ENCODE measurements at regions not wholly inside any gene's neighbourhood (a gene's known extent, or its start where the extent isn't known, plus 50 kb on each side); places are given as distances from the start of the nearest gene placed in this dataset.

DNA sequence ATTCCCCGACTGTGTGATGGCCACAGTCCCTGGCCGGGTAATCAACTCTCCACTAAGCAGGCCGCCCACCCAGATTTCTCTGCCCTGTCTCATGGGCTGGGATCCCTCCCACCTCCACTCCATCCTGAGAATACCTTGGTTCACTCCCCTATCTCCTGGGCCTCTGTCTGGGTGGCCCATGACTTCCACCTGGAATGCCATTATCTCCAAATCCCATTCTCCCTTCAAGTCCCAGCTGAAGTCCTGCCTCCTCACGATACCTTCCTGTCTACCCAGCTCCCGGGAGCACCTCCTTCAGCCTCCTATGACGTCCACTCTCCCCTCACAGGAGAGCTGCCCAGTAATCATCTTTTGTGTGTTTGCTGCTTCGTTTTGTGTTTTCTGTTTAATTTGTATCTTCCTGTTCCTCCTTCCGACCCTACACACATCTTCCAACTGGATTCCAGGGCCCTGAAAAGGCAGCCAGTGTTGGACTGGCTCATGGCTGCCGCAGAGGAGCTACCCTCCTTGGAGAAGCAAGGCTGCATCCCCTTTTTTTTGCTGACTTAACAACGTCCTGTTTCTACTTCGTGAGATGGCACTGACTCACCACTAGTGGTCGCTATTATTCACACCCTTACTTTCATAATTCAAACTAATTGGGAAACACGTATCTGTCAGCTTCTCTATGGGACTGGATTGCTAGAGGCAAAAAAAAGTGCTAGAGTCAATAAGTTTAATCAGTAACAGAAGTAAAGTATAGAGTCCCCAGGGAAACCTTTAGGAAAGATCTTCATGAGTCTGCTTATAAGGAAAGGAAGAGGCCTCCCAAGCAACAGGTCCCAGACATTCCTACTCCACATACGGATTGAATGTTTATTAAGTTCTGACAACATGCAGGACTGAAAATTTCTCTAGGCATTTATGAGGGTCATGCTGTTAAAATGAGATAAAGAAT lies 171.9 kb upstream of the GATA6 start:
- peak; percentile 60 for DNase-seq

DNA sequence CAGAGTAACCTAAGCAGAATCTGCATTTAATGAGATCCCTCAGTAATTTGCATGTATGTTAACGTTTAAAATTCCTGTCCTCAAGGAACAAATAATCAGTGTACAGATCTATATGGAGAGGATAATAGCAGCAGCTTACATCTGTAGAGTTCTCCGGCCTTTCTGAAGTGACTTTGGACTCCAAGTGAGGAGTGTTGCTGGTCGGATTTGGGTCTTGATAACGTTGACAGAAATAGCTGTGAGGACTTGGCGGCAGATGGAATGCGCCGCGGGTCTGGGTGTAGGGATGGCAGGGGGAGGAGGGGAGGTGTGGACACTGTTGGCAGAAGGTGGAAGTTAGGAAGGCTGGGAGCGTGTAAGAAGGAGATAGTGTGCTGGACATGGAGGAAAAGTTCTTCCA lies 170.9 kb upstream of the GATA6 start:
- no peak for DNase-seq

DNA sequence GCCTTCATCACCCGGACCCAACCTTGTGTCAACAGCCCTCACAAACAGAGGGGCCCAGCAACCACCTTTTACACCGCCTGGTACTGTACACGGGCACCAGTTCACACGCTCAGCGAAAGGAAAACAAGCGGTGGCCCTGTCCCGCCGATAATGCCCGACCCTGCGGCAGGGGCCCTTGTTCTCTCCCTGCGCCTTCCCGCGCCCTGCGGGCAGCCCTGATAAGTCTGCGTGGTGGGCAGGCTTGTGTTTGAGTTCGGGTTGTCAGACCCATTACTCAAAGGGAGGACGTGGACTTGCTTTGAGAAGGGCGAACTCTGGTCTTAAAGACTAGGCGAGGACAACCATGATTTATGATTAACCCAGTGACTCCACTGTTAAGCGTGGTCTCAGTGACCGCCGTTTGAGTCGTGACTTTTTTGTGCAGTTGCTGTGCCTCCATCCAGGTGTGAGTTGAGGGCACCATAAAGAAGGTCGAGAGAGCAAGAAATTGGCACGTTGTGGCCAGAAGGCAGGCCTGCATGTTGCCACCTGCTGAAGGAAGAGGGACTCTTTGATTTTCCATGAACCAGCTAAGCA lies 167.4 kb upstream of the GATA6 start:
- no peak for DNase-seq

DNA sequence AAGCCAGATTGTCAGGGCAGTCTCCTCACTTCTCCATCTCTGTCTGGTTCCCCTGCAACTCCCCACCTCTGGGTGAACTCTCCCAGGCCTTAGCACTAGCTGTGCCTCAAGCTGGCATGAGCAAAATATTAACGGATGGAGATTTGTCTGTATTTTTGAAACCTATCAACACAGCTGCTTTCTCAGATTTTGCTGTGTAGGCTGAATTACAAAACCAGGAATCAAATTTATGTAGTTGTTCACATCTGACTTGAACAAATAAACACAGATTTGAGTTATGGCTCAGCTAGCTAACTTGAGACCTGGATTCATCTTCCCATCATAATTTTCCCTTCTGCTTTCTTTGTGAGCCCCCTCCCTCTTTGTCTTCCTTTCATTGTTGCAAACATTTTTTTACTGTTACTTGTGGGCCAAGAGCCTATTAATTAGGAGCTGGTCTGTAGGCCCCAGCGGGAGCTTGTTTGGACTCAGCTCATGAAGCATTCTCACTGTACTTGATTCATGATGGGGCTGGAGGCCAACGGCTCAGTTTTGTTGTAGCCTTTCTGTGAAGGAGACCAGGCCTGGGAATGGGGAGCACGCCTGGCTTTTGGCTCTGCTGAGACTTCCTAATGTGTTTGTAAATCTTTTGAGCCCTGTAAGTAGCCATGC lies 164.1 kb upstream of the GATA6 start:
- DNase-seq: no peak

DNA sequence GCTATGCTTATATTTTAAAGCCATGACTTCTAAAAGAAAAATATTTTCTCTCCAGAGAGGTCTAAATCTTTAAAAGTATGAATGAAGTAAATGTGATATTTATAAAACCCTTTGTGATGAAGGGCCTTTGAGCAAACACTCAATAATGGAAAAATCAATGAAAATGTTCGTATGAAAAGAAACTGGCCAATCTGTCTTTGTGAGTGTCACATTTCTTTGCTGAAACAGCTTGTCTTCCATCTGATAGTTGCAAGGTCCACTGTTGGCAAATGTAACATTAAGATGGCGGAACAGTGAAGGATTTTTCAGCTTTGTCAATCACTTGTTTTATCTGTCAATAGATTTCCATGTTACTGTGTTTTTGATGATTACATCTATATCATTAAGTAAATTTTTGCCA lies 162.9 kb upstream of the GATA6 start:
- DNase-seq: no peak

DNA sequence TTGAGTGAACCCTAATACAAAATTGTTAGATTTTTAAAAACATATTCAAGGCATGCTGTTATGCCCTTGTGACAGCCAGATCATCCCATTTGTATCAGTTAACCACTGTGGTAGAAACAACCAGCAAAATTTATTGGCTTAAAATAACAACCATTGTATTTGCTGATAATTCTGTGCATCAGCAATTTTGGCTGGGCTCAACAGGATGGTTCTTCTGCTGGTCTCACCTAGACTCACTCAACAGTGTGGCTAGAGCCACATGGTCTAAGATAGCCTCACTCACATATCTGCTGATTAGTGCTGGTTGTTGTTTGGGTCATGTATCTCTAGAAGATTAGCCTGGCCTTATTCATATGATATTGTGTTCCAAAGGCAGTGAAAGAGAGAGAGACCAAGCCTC lies 160.1 kb upstream of the GATA6 start:
- DNase-seq: no peak

DNA sequence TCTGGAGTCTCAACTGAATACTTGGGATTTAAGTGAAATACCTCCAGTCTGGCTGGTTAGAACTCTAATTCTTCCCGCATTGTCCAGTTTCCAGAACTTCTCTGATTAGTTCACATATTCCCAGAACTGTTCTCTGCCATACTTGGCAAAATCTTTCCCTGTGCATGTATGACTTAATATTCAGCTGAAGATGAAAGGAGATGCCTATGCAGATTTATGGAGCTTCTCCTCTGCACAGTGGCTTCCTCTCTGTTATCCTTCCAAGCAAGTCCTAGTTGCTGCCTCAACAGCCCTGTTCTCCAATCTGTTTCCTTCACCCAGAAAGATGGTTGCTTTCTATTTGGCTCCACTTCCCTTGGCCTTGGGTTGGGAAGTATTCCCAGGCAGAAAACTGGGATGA lies 155.4 kb upstream of the GATA6 start:
- no peak for DNase-seq

DNA sequence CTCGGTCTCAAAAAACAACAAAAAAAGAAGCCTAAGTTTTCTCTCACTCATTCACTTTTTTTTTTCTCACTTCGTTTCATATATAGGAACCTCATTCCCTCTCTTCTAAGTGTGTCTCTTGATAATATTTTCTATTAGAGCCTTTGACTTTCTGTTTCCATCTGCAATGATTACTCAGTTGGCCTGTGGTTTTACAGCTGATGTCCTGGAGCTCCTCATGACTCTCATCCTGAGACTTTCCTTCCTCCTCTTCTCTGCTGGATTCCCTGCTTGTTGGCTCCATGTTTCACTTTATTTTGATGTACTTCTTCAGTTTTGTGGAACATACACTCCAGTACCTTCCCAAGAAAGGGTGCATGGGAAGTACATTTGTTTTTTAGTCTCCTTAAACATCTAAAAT lies 154.2 kb upstream of the GATA6 start:
- no peak for DNase-seq

DNA sequence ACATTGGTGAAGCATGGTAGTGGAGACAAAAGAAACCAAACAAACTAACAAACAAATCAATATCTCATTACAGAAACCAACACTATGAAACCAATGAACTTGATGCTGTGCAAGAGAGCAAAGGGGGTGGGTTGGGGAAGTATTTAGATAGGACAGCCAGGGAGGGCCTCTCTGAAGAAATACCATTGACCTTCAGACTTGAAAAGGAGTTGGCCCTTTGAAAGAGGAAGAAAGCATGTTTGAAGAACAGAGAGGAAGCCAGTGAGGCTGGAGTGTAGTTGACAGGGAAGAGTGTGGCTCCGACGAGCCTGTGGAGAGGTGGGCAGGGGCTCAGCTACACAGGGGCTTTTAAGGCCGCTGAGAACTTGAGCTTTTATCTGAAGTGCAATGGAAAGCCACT lies 151.0 kb upstream of the GATA6 start:
- no peak for DNase-seq

DNA sequence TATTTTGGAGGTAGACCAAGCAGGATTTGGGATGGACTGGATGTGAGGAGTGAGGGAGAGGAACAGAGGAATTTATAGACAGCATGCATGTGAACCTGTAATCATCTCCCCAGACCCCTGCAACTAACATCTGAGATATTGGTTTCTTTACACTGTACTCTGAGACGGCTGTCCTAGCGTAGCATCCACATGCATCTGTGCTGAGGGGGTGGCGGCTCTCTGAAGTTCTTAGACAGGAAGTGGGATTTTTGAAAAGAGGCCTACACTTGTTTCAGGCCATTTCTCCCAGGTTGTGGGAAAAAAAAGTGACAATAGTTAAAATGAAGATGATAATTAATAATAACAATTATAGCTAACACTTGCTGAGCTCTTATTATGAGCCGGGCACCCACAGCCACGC lies 150.2 kb upstream of the GATA6 start:
- DNase-seq: no peak

DNA sequence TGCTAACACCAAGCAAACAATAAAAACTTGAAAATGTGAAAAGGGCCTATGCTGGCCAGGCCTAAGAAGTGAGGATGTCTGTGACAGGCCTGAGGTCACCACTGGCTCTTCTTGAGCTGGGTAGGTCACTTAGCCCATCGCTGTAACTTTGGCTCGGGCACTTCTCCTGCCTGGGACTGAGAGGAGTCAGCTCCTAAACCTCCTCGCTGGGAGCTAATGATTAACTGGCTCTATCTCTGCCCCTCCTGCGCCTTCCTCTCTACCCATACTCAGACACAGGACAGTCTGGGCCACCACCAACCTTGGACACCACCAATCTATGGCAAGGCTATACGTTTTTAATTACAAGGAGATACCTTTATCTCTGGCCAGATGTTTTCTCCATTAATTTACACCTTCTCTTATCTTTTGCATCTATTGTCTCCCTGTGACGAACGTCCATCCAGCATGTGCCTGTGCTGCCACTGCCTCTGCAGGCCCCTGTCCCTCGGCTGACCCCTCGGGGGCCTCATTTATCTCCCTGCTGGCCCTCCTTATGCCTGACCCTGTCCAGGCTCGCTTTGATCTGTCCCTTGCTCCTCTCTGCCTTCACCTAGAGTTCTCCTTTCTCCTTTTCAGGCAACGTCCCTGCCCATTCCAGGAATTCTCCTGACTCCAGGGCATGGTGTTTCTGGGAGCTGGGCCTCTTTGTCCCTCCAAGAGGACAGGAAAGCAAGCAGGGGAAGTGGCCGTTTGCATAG lies 149.1 kb upstream of the GATA6 start:
- no peak for DNase-seq

DNA sequence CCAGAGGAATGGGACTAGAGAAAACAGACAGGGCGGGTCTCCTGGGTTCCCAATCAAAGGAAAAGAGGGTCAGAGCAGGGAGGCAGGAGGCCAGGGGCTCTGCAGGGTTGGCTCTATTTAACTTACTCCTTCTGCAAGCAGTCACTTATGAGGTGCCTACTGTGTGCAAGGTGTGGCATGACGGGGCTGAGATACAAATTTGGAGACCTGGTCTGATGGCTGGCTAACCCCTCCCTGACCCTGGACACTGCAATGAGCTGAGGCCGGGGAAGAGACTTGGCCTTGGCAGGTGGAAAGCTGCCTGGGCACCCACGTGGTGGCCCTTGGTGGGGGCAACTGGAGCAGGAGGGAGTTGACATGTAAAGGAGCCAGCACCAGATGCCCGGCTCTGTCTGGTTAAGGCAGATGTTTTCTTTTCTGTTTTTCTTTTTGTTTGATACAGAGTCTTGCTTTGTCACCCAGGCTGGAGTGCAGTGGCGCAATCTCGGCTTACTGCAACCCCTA lies 148.5 kb upstream of the GATA6 start:
- no peak for DNase-seq

DNA sequence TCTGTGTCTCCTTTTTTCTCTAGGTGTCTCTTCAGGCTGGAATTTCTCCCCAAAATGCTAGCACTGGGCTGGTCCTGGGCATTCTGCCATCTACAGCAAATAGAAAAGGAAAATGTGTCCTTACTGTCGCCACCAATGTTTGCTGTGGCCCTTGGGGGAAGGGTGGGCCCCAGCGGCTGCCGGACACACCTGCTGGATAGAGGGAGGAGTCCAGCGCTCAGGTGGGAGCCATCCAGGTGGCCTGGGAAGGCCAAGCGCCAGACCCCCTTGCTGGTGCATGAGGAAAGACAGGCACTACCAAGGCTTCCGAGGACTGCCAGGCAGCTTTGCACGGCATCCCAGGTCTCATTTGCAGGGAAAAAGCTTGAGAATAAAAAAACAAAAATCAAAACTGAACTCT lies 147.7 kb upstream of the GATA6 start:
- DNase-seq: no peak

DNA sequence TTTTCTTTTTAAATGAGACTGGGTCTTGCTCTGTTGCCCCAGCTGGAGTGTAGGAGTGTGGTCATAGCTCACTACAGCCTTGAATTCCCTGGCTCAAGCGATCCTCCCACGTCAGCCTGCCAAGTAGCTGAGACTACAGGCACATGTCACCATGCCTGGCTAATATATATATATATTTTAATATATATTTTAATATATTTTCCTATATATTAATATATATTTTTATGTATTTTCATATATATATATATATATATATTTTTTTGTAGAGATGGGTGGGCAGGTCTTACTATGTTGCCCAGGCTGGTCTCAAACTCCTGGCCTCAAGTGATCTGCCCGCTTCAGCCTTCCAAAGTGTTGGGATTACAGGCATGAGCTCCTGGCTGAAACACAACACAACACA lies 144.5 kb upstream of the GATA6 start:
- no peak for DNase-seq

DNA sequence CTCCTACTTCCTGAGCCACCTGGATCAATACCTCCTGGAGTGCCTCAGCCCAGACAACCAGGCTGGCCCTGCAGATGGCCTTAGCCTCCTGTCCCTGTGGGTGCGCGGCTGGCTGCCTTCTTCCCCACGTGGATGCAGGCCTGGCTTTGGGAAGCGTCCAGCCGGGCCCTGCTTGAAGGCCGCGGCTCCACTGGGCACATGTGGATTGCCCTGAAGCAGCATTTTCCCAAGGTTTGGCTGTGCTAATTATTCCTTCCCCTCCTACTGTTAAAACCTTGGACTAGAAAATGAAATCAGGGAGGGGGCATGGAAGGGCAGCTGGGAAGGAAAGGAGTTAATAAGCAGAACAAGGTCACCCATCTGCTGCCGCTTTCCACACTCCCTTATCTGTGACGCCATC lies 143.0 kb upstream of the GATA6 start:
- DNase-seq: no peak

DNA sequence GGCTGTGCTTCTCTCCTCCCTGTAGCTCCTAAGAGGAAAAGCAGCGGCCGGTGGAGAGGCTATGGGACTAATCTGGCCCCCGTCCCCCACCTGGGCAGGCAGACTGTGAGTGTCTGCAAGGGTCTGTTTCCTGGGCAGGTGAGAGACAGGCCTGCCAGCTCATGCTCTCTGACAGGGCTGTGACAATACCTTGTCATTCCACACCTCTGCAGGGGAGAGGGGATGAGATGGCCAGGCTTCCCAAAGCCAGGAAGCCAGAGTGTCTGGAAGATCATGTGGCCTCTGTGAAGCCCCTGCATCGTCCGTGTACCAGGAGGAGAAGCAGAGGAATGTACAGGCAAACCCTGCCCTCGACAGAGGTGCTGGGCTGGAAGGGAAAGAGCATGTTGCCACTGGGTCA lies 142.5 kb upstream of the GATA6 start:
- DNase-seq: no peak

DNA sequence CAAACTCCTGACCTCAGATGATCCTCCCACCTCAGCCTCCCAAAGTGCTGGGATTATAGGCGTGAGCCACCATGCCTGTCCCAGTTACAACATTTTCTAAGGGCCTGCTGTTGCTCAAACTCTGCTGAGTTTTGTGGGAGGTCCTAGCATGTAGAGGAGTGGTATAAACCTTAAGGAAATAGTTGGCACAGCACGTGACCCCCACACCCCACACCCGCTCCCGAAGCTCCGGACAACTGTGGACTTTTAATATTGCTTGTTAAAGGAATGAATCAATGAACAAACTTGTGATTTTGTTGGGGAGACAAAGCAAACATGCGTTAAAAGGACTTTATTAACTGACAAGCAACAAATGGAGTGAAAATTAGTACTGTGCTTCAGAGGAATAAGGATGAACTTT lies 137.8 kb upstream of the GATA6 start:
- no peak for DNase-seq

DNA sequence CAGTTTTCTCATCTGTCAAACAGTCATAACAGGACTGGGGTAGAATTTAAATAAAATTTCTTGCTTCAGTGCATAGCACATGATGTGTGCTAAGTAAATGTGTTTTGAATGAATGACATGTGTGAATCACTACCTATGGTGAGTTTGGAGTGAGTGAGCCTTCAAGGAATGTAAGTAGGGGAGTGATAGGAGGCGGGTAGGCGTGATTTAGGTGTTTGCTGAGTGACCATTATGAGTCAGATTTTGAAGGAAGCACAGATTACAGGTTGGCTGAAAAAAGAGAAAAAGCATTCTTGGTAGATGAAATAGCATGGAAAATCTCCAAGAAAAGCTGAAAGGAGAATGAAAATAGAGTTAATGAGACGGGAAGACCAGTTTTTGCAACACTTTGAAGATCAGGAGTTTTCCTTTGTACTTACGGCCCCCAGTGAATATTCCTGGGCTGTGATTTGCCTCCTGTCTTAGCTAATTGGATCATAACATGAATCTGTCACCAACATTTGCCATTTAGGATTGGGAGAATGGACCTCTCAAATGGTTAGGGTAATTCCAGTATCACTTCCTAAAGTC lies 136.9 kb upstream of the GATA6 start:
- DNase-seq: no peak

DNA sequence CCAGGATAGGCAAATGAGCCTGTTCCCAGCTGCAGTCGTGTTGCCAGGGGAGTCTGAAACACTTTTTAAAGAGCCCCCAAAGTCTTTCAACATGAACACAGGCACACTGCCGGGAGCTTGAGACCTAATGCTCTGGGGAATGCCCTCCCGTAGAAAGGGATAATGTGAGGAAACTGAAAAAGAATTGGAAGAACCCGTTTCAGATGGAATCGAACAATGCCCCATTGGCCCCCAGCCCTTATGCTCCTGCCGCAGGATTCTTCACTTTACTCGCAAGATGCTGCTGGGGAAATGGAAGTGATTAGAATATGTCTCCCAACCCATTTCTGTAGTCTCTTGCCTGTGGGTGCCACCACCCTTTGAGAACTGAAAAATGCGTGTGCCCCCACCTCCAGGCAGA lies 136.3 kb upstream of the GATA6 start:
- no peak for DNase-seq

DNA sequence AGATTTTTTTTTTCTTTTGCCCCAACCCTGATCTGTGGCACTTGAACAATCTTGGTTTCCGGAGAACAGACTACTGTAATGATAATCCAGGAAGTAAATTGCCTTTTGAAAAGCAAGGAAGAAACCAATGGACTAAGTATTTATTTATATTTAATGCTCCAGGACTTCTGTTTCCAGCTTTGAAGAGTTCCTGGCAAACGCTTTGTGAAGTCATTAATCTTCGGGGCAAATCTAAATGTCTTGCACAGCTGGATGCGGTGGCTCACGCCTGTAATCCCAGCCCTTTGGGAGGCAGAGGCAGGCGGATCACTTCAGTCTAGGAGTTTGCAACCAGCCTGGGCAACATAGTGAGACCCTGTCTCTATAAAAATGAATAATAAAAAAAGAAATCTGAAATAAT lies 135.1 kb upstream of the GATA6 start:
- no peak for DNase-seq

DNA sequence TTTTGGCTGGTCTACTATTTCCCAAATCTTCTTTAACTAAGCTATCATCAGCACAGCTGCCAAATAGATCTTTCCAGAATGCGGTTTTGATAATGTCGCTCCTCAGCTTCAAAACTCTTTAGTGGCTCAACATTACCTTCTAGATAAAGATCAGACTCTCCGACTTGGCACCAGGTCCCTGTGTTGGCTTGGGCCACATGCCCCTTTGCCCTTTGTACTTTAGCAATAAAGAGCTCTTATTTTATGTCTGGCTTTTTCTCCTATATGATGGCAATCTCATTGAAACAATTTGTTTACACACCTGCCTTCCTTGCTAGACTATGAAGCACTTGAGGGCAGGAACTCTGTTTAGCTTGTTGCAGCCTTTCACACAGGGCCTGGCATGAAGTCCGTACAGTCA lies 128.9 kb upstream of the GATA6 start:
- no peak for DNase-seq

DNA sequence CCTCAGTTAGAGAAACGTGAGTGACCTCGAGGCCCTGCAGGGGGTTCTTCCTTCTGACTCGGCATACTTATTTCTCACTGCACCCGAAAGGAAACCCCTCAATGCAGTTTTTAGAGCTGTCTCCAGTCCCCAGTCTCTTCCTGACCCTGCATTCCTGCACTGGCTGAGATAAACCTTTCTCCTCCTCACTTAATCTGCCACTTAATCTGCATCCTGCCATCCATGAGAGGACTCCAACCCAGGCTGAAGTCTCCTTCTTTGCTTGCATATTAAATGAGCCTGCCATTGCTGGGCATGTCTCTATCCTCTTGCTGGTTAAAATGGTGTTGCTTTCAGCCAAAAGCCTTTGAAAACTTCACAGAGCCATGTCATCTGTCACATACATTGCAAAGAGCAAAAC lies 125.6 kb upstream of the GATA6 start:
- DNase-seq: no peak
